A673 (cell line): ENCODE measurements at regions not wholly inside any gene's neighbourhood (a gene's known extent, or its start where the extent isn't known, plus 50 kb on each side); places are given as distances from the start of the nearest gene placed in this dataset.

Source experiments
- BruUV-seq: library from RNA; stranded (reverse); fragments of 400-500 nt; replicated peaks from 2 replicates; lab custom pipeline; 2021; lab: Mats Ljungman, UMichigan
- CTCF ChIA-PET: fragments of 300-600 bp; sonication (Branson Sonifier 250); formaldehyde crosslinking; loops from one replicate; lab custom pipeline; 2022; ENCODE audit warnings: antibody characterized with exemption; lab: Charles Lee
- POLR2A ChIA-PET: fragments of 300-600 bp; sonication (Branson Sonifier 250); formaldehyde crosslinking; loops from one replicate; lab custom pipeline; 2022; ENCODE audit warnings: antibody characterized with exemption; ENCODE audit not compliant: low non-redundant PET; lab: Charles Lee
- DNase-seq: peaks from one replicate; pipeline ENCODE4 v3.0.0-alpha.2; 2015; ENCODE audit warnings: low spot score
- H3K27ac ChIP-seq: fragments of 200-600 bp; sonication (generic); 2 replicates; pipeline ENCODE4 v1.5.1; 2016; ENCODE audit warnings: mixed run types, low read depth, mild to moderate bottlenecking, mixed read lengths, antibody characterized with exemption, low read length; ENCODE audit not compliant: poor library complexity, severe bottlenecking
- H3K27me3 ChIP-seq: fragments of 200-600 bp; sonication (generic); replicated peaks from 2 replicates; pipeline ENCODE4 v1.6.1; 2017; ENCODE audit warnings: mixed run types, low read depth, mild to moderate bottlenecking, mixed read lengths, antibody characterized with exemption, low read length; ENCODE audit not compliant: insufficient read depth, poor library complexity
- H3K36me3 ChIP-seq: fragments of 200-600 bp; sonication (generic); 2 replicates; pipeline ENCODE4 v1.6.1; 2016; ENCODE audit warnings: mixed run types, mild to moderate bottlenecking, mixed read lengths, antibody characterized with exemption, low read length; ENCODE audit not compliant: insufficient read depth, poor library complexity, severe bottlenecking
- H3K4me1 ChIP-seq: fragments of 200-600 bp; sonication (generic); 2 replicates; pipeline ENCODE4 v1.6.1; 2017; ENCODE audit warnings: mixed run types, mild to moderate bottlenecking, mixed read lengths, antibody characterized with exemption, low read length; ENCODE audit not compliant: insufficient read depth, poor library complexity, severe bottlenecking
- H3K4me3 ChIP-seq: fragments of 200-600 bp; sonication (generic); 2 replicates; pipeline ENCODE4 v1.5.1; 2016; ENCODE audit warnings: low read depth, mixed run types, mild to moderate bottlenecking, mixed read lengths, low read length; ENCODE audit not compliant: poor library complexity, severe bottlenecking
- H3K9me3 ChIP-seq: fragments of 200-600 bp; sonication (generic); 2 replicates; pipeline ENCODE4 v1.6.1; 2016; ENCODE audit warnings: mixed run types, low read depth, mild to moderate bottlenecking, mixed read lengths, antibody characterized with exemption, low read length; ENCODE audit not compliant: poor library complexity, severe bottlenecking
- CTCF ChIP-seq: fragments of 300-800, 200-600 bp; sonication (generic); conservative IDR thresholded peaks from 2 replicates; pipeline ENCODE4 v1.5.1; 2017; ENCODE audit warnings: low read depth, mild to moderate bottlenecking, antibody characterized with exemption, low read length, moderate library complexity, mixed read lengths
- EZH2 ChIP-seq: fragments of 200-600 bp; sonication (generic); IDR thresholded peaks from 2 replicates; pipeline ENCODE4 v1.6.1; 2017; ENCODE audit warnings: borderline replicate concordance, low read depth, mild to moderate bottlenecking, mixed read lengths, antibody characterized with exemption, low read length; ENCODE audit not compliant: poor library complexity, severe bottlenecking
- intact Hi-C: fragments of 100-400 bp; cut with micrococcal nuclease; formaldehyde crosslinking; loops from one replicate; pipeline ENCODE4 v1.10.0; 2022; ENCODE audit not compliant: unreplicated experiment

GRCh38 chr4:126364311-126364911 lies 1049.7 kb downstream of the FAT4 start:
- no TSS peak for BruUV-seq
- H3K4me3 ChIP-seq, result no peak overlapping the region
- H3K27ac ChIP-seq, result no peak overlapping the region
- ChIA-PET CTCF (no interaction called here), POLR2A (no interaction called here)
- no peaks in the 10 kb centered on the region for H3K4me1 ChIP-seq
- no peaks in the 10 kb centered on the region for H3K9me3 ChIP-seq
- intact Hi-C loops, result no loop called here
- no peaks in the 10 kb centered on the region for H3K36me3 ChIP-seq
- H3K27me3 ChIP-seq, result no peaks in the 10 kb centered on the region
- no peak for DNase-seq
- TF ChIP-seq CTCF, result no peak

- no TSS peak for BruUV-seq
- POLR2A ChIA-PET, result no interaction called here
- Histone ChIP-seq H3K27me3 (no peaks in the 10 kb centered on the region), H3K4me3 (no peak overlapping the region), H3K36me3 (no peaks in the 10 kb centered on the region), H3K27ac (no peak overlapping the region), H3K4me1 (no peaks in the 10 kb centered on the region), H3K9me3 (no peaks in the 10 kb centered on the region)
- intact Hi-C loops, result no loop called here
- DNase-seq, result no peak
- CTCF ChIA-PET, result interaction anchor here (0.6 kb wide), 1 partner anchor 533 kb away, joined by 3 read pairs; no protein-coding TSS in a partner anchor
- TF ChIP-seq CTCF (no peak), EZH2 (no peak)
These were observed 1054.3 kb downstream of the FAT4 start for GRCh38 chr4:126369076-126369475.

- POLR2A ChIA-PET, result no interaction called here
- no peaks in the 10 kb centered on the region for H3K27me3 ChIP-seq
- intact Hi-C loops, result no loop called here
- CTCF ChIA-PET, result no interaction called here
- BruUV-seq, result no TSS peak
- H3K4me1 ChIP-seq, result no peaks in the 10 kb centered on the region
- H3K27ac ChIP-seq, result no peak overlapping the region
- no peaks in the 10 kb centered on the region for H3K36me3 ChIP-seq
- H3K9me3 ChIP-seq, result no peaks in the 10 kb centered on the region
- no peak for TF ChIP-seq EZH2
- no peak for TF ChIP-seq CTCF
- no peak for DNase-seq
- H3K4me3 ChIP-seq, result no peak overlapping the region
These were observed 1057.9 kb downstream of the FAT4 start for GRCh38 chr4:126372634-126373033.
